NCI-H187 treated with DMSO at 0.1 percent for 48 hours (cell line): ENCODE measurements at regions not wholly inside any gene's neighbourhood (a gene's known extent, or its start where the extent isn't known, plus 50 kb on each side); places are given as distances from the start of the nearest gene placed in this dataset.

Experiments used
- DNase-seq: peaks from one replicate; lab custom pipeline; 2025; lab: John Stamatoyannopoulos, UW

DNA sequence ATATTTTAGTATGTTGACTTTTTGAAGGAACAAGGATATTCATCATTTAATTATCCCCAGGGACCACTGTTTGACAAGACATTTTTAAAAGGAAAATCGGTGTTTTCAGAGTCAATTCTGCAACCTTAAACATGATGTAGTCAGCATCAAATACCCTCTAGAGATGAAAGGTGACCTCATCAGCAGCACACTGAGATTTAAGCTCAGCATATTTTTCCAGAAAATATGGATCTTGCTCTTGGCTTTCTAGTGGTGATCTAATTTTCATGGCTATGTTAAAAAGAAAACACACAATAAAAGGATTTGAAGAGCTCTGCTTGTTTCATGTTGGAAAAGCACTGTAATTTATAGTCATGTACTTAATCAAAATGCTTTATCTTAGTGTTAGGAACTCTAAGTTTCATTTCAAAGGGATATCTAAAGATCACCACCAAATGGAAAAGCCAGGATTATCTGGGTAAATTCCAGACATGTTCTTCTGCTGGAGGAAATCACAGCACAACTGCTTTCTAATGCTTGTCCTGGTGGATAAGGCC, 487.2 kb downstream of the ENC1 start:
- DNase-seq: no peak

- DNase-seq: no peak
Observed at GRCh38 chr5:74152625-74153254, 487.8 kb downstream of the ENC1 start.

DNA sequence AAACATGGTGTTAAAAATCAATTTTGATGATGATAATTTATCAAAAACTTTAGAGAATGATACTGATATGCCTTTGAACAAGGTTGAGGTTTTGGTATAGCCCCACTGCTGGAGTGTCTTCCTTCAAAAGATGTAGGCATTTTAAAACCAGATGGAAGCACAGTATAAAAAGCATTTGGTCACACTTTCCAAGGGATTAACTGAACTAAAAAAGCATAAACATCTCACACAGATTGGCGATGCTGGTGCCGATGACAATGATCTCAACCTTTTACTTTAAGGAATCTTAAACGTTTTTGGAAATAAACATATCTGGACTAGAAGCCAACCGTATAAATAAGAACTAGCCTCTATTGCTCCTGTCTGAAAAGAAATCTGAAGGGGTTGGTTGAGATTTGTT, 488.4 kb downstream of the ENC1 start:
- no peak for DNase-seq

DNA sequence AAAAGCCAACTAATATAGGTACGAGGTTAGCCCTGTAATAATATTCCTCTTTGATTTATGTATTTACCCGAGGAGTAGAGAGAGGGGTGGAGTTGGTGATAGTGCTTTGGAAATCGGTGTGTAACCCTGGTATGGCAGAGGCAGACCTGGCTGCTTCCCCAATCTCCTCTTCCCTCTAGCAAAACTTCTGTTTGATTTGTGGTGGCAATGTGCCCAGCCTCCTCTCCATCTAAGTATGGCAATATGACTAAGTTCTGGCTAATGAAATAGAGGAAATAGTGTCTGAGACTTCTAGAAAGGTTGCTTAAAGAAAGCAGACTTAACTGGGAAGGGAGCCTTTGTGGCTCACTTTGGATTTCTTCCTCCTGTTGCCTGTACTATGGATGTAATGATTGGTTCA, 491.1 kb downstream of the ENC1 start:
- no peak for DNase-seq

GRCh38 chr5:74148321-74148720, 492.2 kb downstream of the ENC1 start:
- no peak for DNase-seq

DNA sequence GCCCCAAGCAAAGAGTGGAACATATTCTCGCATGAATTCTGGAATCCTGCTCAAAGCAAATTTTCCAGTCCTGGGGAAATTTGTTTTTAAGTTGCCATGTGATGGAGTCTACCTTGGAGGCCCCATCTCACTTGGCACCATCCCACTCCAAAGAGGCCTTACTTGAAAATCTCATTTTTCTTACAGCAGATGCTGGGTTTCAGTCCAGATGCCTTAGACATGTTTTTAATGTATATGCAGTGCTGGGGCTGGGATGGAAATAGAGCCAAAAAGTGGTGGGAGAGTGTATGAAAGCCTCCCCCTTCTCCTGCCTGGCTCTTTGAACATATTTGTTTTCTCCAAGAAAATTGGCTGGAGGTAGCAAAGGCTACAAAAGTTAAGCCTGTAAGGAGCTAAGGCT, 493.7 kb downstream of the ENC1 start:
- no peak for DNase-seq

- no peak for DNase-seq
Observed at GRCh38 chr5:74145951-74146350, 494.6 kb downstream of the ENC1 start.

DNA sequence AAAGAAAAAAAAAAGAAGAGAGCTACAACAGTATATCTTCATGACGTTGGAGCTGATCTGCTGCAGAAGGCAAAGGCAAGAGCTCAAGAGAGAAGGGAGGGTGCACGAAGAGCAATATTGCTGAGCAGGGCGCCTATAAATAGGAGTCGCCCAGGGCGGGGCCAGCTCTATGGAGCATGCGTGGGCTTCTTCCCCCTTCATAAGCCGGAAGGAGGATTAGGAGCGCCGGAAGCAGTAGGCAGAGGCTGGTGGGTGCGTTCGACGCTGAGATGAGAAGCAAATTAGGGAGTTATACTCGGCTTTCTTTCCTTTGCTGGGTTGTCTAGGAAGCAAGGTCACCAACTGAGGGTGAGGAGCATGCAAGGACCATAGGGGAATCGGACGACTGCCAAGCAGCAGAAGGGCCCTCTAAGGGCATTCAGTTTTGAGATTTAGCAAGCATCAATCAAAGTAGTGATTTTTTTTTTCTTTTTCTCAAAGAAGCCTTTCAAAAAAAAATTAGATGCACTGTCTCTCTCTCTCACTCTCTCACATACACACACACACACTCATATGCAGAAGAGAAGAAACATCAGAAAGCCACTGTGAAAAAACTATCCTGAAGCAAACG, 496.7 kb downstream of the ENC1 start:
- no peak for DNase-seq

GRCh38 chr5:74143151-74143550, 497.4 kb downstream of the ENC1 start:
- no peak for DNase-seq

DNA sequence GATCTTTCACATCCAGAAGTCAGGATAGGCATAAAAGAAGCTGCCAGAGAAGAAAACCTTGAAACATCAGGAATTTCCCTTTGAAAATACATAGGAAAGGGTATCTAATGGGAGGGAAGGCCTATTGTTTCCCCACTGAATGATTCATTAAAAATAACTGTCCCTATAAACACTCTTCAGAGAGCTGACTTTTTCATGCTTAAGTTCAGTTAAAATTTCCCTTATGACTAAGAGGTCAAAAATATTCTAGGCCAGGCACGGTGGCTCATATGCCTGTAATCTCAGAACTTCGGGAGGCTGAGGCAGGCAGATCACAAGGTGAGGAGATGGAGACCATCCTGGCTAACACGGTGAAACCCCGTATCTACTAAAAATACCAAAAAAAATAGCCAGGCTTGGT, 499.5 kb downstream of the ENC1 start:
- DNase-seq: no peak

GRCh38 chr5:74140409-74140808, 500.1 kb downstream of the ENC1 start:
- DNase-seq: no peak

GRCh38 chr5:74139589-74139988, 500.9 kb downstream of the ENC1 start:
- DNase-seq: no peak

DNA sequence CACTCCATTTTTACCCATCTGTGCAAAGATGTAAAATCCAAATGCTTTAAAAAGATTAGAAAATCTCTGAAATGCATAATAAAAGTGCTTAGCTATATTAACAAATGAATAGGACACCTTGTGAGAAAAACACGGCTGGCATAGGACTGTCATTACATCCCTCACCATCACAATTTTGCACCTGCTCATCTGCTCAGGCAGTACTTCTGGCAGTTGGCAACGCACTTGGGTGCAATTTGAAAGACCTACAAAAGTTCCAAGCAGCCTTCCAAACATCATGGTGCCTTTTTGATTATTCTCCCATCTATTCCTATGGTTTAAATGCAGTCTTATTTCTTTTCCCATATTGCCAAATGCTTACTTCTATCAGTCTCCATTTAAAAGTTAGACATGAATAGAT, 501.8 kb downstream of the ENC1 start:
- no peak for DNase-seq

DNA sequence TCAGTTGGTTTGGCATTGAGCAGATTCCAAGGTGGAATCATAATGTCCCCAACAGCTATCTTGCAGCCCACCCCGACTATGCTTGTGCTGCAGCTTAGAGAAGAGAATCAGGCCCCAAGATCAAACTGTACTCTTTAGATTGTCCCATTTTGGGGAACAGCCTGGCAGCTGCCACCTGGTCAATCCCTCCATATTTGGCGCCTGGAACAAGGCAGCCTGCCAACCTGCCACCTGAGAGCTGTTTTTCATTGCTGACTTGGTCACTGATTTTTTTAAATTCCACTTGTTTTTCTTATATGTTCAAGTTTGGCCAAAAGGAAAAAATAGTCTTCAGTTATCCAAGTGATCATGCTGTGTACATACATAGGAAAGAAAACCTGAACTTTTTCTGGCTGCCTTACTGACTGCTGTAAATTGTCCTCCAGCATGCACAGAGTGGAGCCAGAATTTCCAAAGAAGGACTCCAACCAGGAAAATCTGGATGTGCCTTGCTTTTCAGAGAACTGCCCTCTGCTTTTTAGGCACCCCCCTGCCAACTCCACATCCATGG, 504.2 kb downstream of the ENC1 start:
- DNase-seq: no peak

DNA sequence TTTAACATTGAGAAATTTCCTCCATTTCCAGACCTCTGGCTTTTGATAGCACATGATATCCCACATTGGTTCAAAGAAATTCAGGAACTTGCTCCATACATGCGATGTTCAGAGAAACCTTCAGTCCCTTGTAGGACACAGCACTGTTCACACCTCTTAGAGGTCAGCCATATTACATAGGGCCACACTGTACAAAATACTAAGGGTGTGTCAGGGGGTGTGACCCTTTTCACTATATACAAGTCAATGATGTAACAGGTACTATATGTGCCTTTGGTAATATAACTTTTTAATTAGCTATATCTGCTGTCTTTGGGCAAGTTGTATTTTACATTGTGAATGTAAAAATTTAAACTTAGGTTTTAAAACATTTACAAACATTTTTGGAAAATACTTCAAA, 505.5 kb downstream of the ENC1 start:
- no peak for DNase-seq

- DNase-seq: no peak
Observed at GRCh38 chr5:74132485-74132884, 506.5 kb downstream of the ARHGEF28 start.

DNA sequence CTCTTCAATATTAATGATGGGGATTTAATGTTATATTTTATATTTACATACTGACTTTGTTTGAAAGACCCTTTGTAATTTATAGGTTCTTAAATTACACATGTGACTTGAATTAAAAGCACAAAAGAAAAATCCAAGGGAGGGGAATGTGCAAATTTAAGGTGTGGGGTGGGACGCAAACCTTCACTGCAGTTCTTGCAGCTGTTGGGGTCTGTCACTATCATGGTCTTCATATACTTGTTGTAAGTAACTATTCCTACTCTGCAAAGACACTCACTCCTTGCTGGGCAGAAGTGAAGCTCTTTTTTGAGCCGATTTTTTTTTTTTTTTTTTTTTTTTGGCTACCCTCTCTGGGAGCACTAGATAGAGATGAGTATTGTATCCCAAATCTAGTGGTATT, 505.3 kb downstream of the ARHGEF28 start:
- DNase-seq: no peak

DNA sequence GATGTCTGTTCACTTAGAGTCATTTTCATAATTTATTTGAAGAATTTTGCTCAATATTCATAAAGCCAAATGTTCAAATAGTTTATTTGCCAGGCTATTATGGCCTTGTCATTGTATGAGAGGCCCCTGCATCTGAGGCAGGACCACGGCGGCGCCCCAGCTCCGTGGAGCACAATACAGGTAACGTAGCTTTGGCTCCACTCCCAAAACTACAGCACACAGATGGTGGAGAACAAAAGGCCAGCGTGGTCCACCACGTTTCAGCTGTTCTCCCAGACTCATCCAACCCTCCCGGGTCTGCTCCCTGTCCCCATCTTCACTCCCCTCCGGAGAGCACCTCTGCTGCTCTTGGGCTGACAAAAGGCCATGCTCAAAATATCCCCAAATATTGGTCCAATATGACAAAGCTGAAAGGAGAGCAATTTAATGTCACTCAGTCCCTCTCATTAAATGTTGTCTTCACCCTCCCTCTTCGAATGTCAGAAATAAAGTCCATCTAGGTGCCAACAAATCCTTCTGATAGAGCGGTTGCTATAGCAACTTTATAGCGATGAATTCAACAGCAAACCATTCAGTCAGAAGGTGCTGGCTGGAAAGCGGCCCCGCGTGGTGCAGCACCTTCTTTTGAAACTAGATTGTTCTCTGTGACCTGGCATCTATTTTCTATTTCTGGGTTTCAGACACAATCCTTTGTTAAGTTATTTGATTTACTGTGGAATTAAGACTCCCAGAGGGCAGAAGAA, 504.3 kb downstream of the ARHGEF28 start:
- DNase-seq: no peak

DNA sequence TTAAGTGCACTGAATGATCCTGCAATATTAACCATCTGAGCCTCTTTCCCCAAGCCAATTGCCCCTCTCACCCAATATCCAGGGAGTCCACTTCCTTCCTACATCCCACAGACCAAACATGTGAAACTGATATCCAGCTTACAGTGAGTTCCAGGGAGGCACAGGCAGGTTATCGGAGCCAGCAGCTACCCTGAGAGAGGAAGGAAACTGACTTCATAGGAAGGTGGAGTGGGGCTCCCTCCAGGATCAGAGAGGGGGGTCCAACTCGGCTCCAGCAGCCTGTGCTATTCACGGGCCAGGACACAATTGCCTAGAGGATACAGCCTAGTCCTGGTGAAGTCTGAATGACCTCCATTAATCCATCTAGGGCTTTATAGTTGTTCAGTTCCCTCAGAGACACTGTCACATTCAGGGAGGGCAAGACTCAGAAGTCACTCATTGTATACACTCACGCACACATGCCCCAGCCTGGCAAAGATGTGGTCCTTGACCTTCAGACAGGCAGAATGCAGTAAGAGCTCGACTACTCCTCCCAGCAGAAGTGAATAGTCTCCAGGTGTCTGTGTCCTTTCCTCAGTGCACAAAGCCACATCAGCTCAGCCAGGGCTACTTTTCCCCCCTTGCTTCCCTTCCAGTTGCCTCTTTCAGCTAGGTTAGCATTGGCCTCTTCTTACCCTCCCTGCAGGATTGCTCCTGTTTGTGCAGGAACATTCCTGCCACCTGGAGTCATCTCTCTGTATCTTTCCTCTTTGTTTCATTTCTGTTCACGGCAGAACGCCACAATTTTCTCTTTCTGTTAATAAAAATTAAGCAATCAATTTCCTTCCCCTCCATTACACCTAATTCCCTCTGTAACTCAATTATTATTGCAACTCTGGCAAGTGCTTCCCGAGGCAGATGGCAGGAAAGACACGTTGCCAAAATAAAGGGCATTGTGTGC, 501.7 kb downstream of the ARHGEF28 start:
- no peak for DNase-seq

DNA sequence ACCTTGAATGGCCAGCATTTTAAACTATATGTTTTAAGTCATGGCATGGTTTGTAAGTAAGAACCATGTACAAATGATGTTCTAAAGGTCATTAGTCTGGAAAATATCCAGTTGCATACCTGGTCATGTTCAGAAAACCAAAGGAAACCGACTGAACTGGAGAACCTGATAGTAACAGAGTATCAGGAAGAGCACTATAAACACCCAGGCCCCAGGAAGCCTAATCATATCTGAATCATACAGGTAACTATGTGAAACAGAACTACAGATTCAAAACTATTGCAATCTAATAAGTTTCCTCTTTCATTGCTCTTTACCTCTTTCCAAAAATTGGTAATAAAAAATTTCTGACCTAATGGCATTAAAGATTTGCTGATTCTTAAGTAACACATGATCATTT, 500.3 kb downstream of the ARHGEF28 start:
- no peak for DNase-seq

DNA sequence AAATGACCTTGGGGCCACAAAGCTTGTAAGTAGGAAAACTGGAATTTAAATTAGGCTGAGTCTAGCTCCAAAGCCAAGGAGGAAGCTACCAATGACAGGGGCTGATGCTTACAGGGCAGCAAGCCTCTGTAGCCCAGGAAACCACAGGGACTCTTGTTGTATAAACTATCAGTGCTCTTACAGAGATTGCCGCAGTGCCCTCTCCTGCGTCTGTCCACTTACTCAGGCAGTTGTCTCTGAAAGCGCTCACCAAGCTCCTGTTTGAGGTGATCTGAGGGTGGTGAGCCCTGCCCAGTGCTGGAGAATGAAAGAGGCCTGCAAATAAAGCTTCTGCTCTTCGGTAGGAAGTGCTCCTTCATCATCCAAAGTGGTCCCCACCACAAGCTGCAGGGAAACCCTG, 498.8 kb downstream of the ARHGEF28 start:
- no peak for DNase-seq

GRCh38 chr5:74123929-74124328, 497.9 kb downstream of the ARHGEF28 start:
- DNase-seq: no peak
